ENCODE measurements at regions not wholly inside any gene's neighbourhood (a gene's known extent, or its start where the extent isn't known, plus 50 kb on each side); places are given as distances from the start of the nearest gene placed in this dataset.
A peak's percentile ranks its signal among the peaks of the same experiment; 100 is the strongest.

GRCh38 chr11:45037434-45038005, 86.8 kb upstream of the TP53I11 start:
- DNase-seq = no peak

- DNase-seq = no peak
Measured at GRCh38 chr11:45038923-45039322, 88.2 kb upstream of the TP53I11 start.

- no peak for DNase-seq
Measured at GRCh38 chr11:45041596-45041995, 90.9 kb upstream of the TP53I11 start.

GRCh38 chr11:45042560-45042959, 91.9 kb upstream of the TP53I11 start:
- no peak for DNase-seq

- no peak for DNase-seq
Measured at GRCh38 chr11:45043755-45044475, 93.2 kb upstream of the TP53I11 start.

- peak; percentile 2 to 5 for DNase-seq
Measured at GRCh38 chr11:45045683-45046471, 95.2 kb upstream of the TP53I11 start.

GRCh38 chr11:45048313-45048841, 97.7 kb upstream of the TP53I11 start:
- no peak for DNase-seq

GRCh38 chr11:45048870-45049691, 97.4 kb upstream of the PRDM11 start:
- DNase-seq = no peak

GRCh38 chr11:45050111-45050510, 96.3 kb upstream of the PRDM11 start:
- DNase-seq = no peak

GRCh38 chr11:45051621-45052020, 94.8 kb upstream of the PRDM11 start:
- no peak for DNase-seq

- DNase-seq = no peak
Measured at GRCh38 chr11:45052361-45052760, 94.1 kb upstream of the PRDM11 start.

GRCh38 chr11:45053736-45054446, 92.5 kb upstream of the PRDM11 start:
- DNase-seq = no peak

- DNase-seq = no peak
Measured at GRCh38 chr11:45054956-45055355, 91.5 kb upstream of the PRDM11 start.

GRCh38 chr11:45056529-45056928, 89.9 kb upstream of the PRDM11 start:
- DNase-seq = no peak

GRCh38 chr11:45057938-45058646, 88.3 kb upstream of the PRDM11 start:
- DNase-seq = no peak

- no peak for DNase-seq
Measured at GRCh38 chr11:45058647-45058950, 87.8 kb upstream of the PRDM11 start.

GRCh38 chr11:45060707-45061106, 85.7 kb upstream of the PRDM11 start:
- DNase-seq = no peak

- DNase-seq = no peak
Measured at GRCh38 chr11:45061641-45062040, 84.8 kb upstream of the PRDM11 start.

GRCh38 chr11:45062115-45062514, 84.3 kb upstream of the PRDM11 start:
- DNase-seq = no peak

- DNase-seq = no peak
Measured at GRCh38 chr11:45062974-45063635, 83.3 kb upstream of the PRDM11 start.

- DNase-seq = no peak
Measured at GRCh38 chr11:45063669-45064068, 82.8 kb upstream of the PRDM11 start.
